Left cardiac atrium (tissue), 4 donors: ENCODE measurements at regions not wholly inside any gene's neighbourhood (a gene's known extent, or its start where the extent isn't known, plus 50 kb on each side); places are given as distances from the start of the nearest gene placed in this dataset.
A peak's percentile ranks its signal among the peaks of the same experiment; 100 is the strongest.
"Not testable (repeated sequence)": the region's sequence is repeated elsewhere in the genome, so short reads cannot be mapped to it uniquely, and the experiment has no call there.

Source experiments
- ATAC-seq, 2 donors: fragments of 200-7000 bp; cut with Tn5 transposase; one replicate each; pipeline ENCODE4 v1.9.1; 2020; ENCODE audit warnings: mild to moderate bottlenecking in 2 of 2, moderate library complexity in 2 of 2
- DNase-seq: peaks from one replicate; pipeline ENCODE4 v3.0.0-alpha.2; 2020
- intact Hi-C, 2 donors: fragments of 100-400 bp; cut with DNase I; formaldehyde crosslinking; loops; one replicate each; pipeline versions ENCODE4 v1.14.1 to v1.15.1; 2022 to 2023
- donor health status: DM: no; HTN: yes; CAD: no.
- donor health status: DM: no; HTN: yes; CAD: no; lungs with severe emphysema.
- donor health status: DM: yes; HTN: yes; CAD: no.
- donor health status: Dilated cardiomyopathy.

- no peak for DNase-seq
- intact Hi-C loops, result no loop called here
Measured at GRCh38 chr10:63940277-63940922, 419.2 kb downstream of the REEP3 start.

GRCh38 chr10:63964406-63964805 lies 443.2 kb downstream of the REEP3 start:
- ATAC-seq (no peak), DNase-seq (no peak)
- intact Hi-C loops, result no loop called here

More at GRCh38 chr10:63940277-63940922, 419.2 kb downstream of the REEP3 start:
- no peak for ATAC-seq

- ATAC-seq (no peak), DNase-seq (no peak)
- intact Hi-C loops, result no loop called here
Measured at GRCh38 chr10:63965846-63966245, 444.6 kb downstream of the REEP3 start.

- DNase-seq (no peak), ATAC-seq (no peak)
- intact Hi-C loops, result loop anchor here in 1 of 2 donors (10.0 kb wide), 1 partner anchor 98 kb away; no protein-coding TSS in a partner anchor
Measured at GRCh38 chr10:63972949-63973827, 452.0 kb downstream of the REEP3 start.

- peak; percentile 67 to 82 for ATAC-seq
- intact Hi-C loops, result loop anchor here (5.0 to 10.0 kb wide), 2 partner anchors 102 to 109 kb away; no protein-coding TSS in a partner anchor
Measured at GRCh38 chr10:63976538-63976937, 455.3 kb downstream of the REEP3 start.

GRCh38 chr10:63977329-63977923 lies 456.2 kb downstream of the REEP3 start:
- intact Hi-C loops, result loop anchor here (5.0 to 10.0 kb wide), 2 partner anchors 103 to 110 kb away; no protein-coding TSS in a partner anchor
- no peak for DNase-seq
- ATAC-seq, result peak; percentile 44 to 46

More at GRCh38 chr10:63976538-63976937, 455.3 kb downstream of the REEP3 start:
- DNase-seq, result peak; percentile 25

GRCh38 chr10:63980870-63981269 lies 459.7 kb downstream of the REEP3 start:
- intact Hi-C loops, DNase-seq, ATAC-seq: not testable (repeated sequence)

GRCh38 chr10:63984061-63984460 lies 462.9 kb downstream of the REEP3 start:
- intact Hi-C loops, DNase-seq, ATAC-seq: not testable (repeated sequence)

GRCh38 chr10:63986536-63986935 lies 465.3 kb downstream of the REEP3 start:
- ATAC-seq (no peak), DNase-seq (no peak)
- intact Hi-C loops, result no loop called here

- intact Hi-C loops, result no loop called here
- no peak for DNase-seq
- no peak for ATAC-seq
Measured at GRCh38 chr10:63987212-63987611, 466.0 kb downstream of the REEP3 start.

- intact Hi-C loops, result no loop called here
- DNase-seq (no peak), ATAC-seq (no peak)
Measured at GRCh38 chr10:63994371-63994770, 473.2 kb downstream of the REEP3 start.

- intact Hi-C loops, result no loop called here
- ATAC-seq, result no peak
Measured at GRCh38 chr10:64007157-64007556, 486.0 kb downstream of the REEP3 start.

GRCh38 chr10:64010711-64011110 lies 489.5 kb downstream of the REEP3 start:
- intact Hi-C loops, result no loop called here
- ATAC-seq (no peak), DNase-seq (no peak)

More at GRCh38 chr10:64007157-64007556, 486.0 kb downstream of the REEP3 start:
- DNase-seq, result no peak

- intact Hi-C loops, result no loop called here
- DNase-seq, result no peak
- no peak for ATAC-seq
Measured at GRCh38 chr10:64011912-64012714, 490.9 kb downstream of the REEP3 start.

GRCh38 chr10:64014281-64014680 lies 493.1 kb downstream of the REEP3 start:
- intact Hi-C loops, result no loop called here
- ATAC-seq (no peak), DNase-seq (no peak)

GRCh38 chr10:64023926-64024470 lies 502.8 kb downstream of the REEP3 start:
- DNase-seq, result no peak
- ATAC-seq, result no peak
- intact Hi-C loops, result no loop called here

- no peak for ATAC-seq
- intact Hi-C loops, result no loop called here
- DNase-seq, result no peak
Measured at GRCh38 chr10:64033711-64034110, 512.5 kb downstream of the REEP3 start.

- no peak for DNase-seq
- intact Hi-C loops, result no loop called here
- peak in 1 of 2 donors; percentile 15 for ATAC-seq
Measured at GRCh38 chr10:64036321-64036930, 515.2 kb downstream of the REEP3 start.
